Prostate gland (tissue), 2 donors: ENCODE measurements at regions not wholly inside any gene's neighbourhood (a gene's known extent, or its start where the extent isn't known, plus 50 kb on each side); places are given as distances from the start of the nearest gene placed in this dataset.

Experiments used
- DNase-seq: peaks from one replicate; pipeline ENCODE4 v3.0.0-alpha.2; 2019; ENCODE audit warnings: low spot score
- H3K27ac ChIP-seq, 2 donors: fragments of 200-600 bp; sonication (generic); 2 replicates each; pipeline ENCODE4 v1.5.1; 2017 to 2019
- H3K27me3 ChIP-seq: fragments of 200-600 bp; sonication (generic); replicated peaks from 2 replicates; pipeline ENCODE4 v1.5.1; 2019; ENCODE audit not compliant: insufficient read depth
- H3K36me3 ChIP-seq, 2 donors: fragments of 200-600 bp; sonication (generic); 1 replicate in 1 of 2; 2 replicates in 1 of 2; pipeline versions ENCODE4 v1.5.1 to v1.8.1; 2017 to 2019
- H3K4me1 ChIP-seq: fragments of 200-600 bp; sonication (generic); replicated peaks from 2 replicates; pipeline ENCODE4 v1.5.1; 2019
- H3K4me3 ChIP-seq, 2 donors: fragments of 200-600 bp; sonication (generic); 2 replicates each; pipeline ENCODE4 v1.5.1; 2017 to 2019
- H3K9me3 ChIP-seq: fragments of 200-600 bp; sonication (generic); 2 replicates; pipeline ENCODE4 v1.5.1; 2017
- CTCF ChIP-seq, 4 experiments: fragments of 200-600 bp in 2 of 4; fragments of 450-650 bp in 2 of 4; sonication (generic) in 2 of 4; IDR thresholded peaks; 1 replicate in 3 of 4; 2 replicates in 1 of 4; pipeline ENCODE4 v1.5.1; 2016 to 2019; ENCODE audit warnings: antibody characterized with exemption in 4 of 4, mild to moderate bottlenecking in 2 of 4, moderate library complexity in 2 of 4
- POLR2A ChIP-seq: fragments of 450-650 bp; IDR thresholded peaks from one replicate; pipeline ENCODE4 v1.6.1; 2016; ENCODE audit warnings: antibody characterized with exemption, mild to moderate bottlenecking
- POLR2AphosphoS5 ChIP-seq: sonication (generic); formaldehyde crosslinking; IDR thresholded peaks from one replicate; pipeline ENCODE4 v1.6.1; 2017; ENCODE audit warnings: antibody characterized with exemption
- WGBS: methylation state at CpG from one replicate; pipeline ENCODE4 v1.1.5; 2018; 5-methylcytosine and 5-hydroxymethylcytosine counted together
- intact Hi-C: fragments of 100-400 bp; cut with DNase I; formaldehyde crosslinking; loops from one replicate; pipeline ENCODE4 v1.14.2; 2022

GRCh38 chr9:16092142-16093091, 539.6 kb downstream of the CCDC171 start:
- no peak for DNase-seq
- Histone ChIP-seq H3K27me3 (no peaks in the 10 kb centered on the region), H3K4me3 (no peak overlapping the region), H3K4me1 (no peaks in the 10 kb centered on the region), H3K27ac (no peak overlapping the region), H3K9me3 (no peaks in the 10 kb centered on the region), H3K36me3 (no peaks in the 10 kb centered on the region)
- TF ChIP-seq POLR2AphosphoS5 (no peak), CTCF (IDR thresholded peaks at IDR 0.05) (no peak), POLR2A (no peak)
- intact Hi-C loops = no loop called here
- 72% methylated on average over 12 of the region's 12 CpGs for WGBS

GRCh38 chr9:16098306-16098705, 545.5 kb downstream of the CCDC171 start:
- intact Hi-C loops = no loop called here
- 89% methylated on average over 5 of the region's 5 CpGs for WGBS
- Histone ChIP-seq H3K27me3 (no peaks in the 10 kb centered on the region), H3K27ac (no peak overlapping the region), H3K9me3 (no peaks in the 10 kb centered on the region), H3K4me1 (peaks cover 2% of the 10 kb centered on the region), H3K4me3 (no peak overlapping the region), H3K36me3 (no peaks in the 10 kb centered on the region)
- no peak for DNase-seq
- TF ChIP-seq POLR2A (no peak), POLR2AphosphoS5 (no peak), CTCF (IDR thresholded peaks at IDR 0.05) (no peak)

- Histone ChIP-seq H3K27me3 (no peaks in the 10 kb centered on the region), H3K4me1 (peaks cover 2% of the 10 kb centered on the region), H3K4me3 (no peak overlapping the region), H3K9me3 (no peaks in the 10 kb centered on the region), H3K27ac (no peak overlapping the region), H3K36me3 (no peaks in the 10 kb centered on the region)
- no peak for TF ChIP-seq POLR2AphosphoS5
- no peak for TF ChIP-seq CTCF (IDR thresholded peaks at IDR 0.05)
- no peak for TF ChIP-seq POLR2A
- intact Hi-C loops = no loop called here
- DNase-seq = no peak
- WGBS = 49% methylated on average over 8 of the region's 8 CpGs
Observed at GRCh38 chr9:16099732-16100536, 547.1 kb downstream of the CCDC171 start.

- Histone ChIP-seq H3K27ac (no peak overlapping the region), H3K27me3 (no peaks in the 10 kb centered on the region), H3K36me3 (no peaks in the 10 kb centered on the region), H3K9me3 (no peaks in the 10 kb centered on the region), H3K4me1 (peaks cover 2% of the 10 kb centered on the region), H3K4me3 (no peak overlapping the region)
- intact Hi-C loops = no loop called here
- TF ChIP-seq POLR2A (no peak), CTCF (IDR thresholded peaks at IDR 0.05) (no peak), POLR2AphosphoS5 (no peak)
- 61% methylated on average over 8 of the region's 8 CpGs for WGBS
- no peak for DNase-seq
Observed at GRCh38 chr9:16100537-16101091, 547.8 kb downstream of the CCDC171 start.
